ENCODE measurements at regions not wholly inside any gene's neighbourhood (a gene's known extent, or its start where the extent isn't known, plus 50 kb on each side); places are given as distances from the start of the nearest gene placed in this dataset.

- TF ChIP-seq HDGF (IDR thresholded peaks at IDR 0.05; ENCODE audit: borderline replicate concordance) (no peak), PKNOX1 (IDR thresholded peaks at IDR 0.05) (no peak), TARDBP (IDR thresholded peaks at IDR 0.05) (no peak), CTBP1 (IDR thresholded peaks at IDR 0.05; ENCODE audit: borderline replicate concordance) (no peak), BHLHE40 (IDR thresholded peaks at IDR 0.05; ENCODE audit: borderline replicate concordance) (no peak), FOXA1 (IDR thresholded peaks at IDR 0.05) (no peak), ZNF384 (IDR thresholded peaks at IDR 0.05) (no peak), NFRKB (IDR thresholded peaks at IDR 0.05) (no peak), SP1 (IDR thresholded peaks at IDR 0.05) (no peak), ARNT (IDR thresholded peaks at IDR 0.05) (no peak), FOXM1 (IDR thresholded peaks at IDR 0.05; ENCODE audit: borderline replicate concordance) (no peak), ELF4 (IDR thresholded peaks at IDR 0.05) (no peak)
Observed at GRCh38 chr7:118525020-118525419, 300.5 kb downstream of the ANKRD7 start.
